Thoracic aorta (tissue), 2 donors: ENCODE measurements at regions not wholly inside any gene's neighbourhood (a gene's known extent, or its start where the extent isn't known, plus 50 kb on each side); places are given as distances from the start of the nearest gene placed in this dataset.

Experiments
- ATAC-seq: fragments of 150-250 bp; one replicate; pipeline ENCODE4 v1.8.0; 2017; ENCODE audit warnings: low read depth; ENCODE audit not compliant: insufficient number of reproducible peaks, low FRiP score
- DNase-seq: peaks from one replicate; pipeline ENCODE4 v3.0.0-alpha.2; 2020; ENCODE audit warnings: low spot score
- H3K27ac ChIP-seq, 2 donors: fragments of 200-600 bp; sonication (generic); 1 replicate in 1 of 2; 2 replicates in 1 of 2; pipeline ENCODE4 v1.5.1; 2016; ENCODE audit warnings: mild to moderate bottlenecking in 2 of 2, moderate library complexity in 2 of 2
- H3K27me3 ChIP-seq: fragments of 200-600 bp; sonication (generic); replicated peaks from 2 replicates; pipeline ENCODE4 v1.6.0; 2016; ENCODE audit warnings: mild to moderate bottlenecking; ENCODE audit not compliant: insufficient read depth
- H3K36me3 ChIP-seq: fragments of 200-600 bp; sonication (generic); one replicate; pipeline ENCODE4 v1.5.1; 2016
- H3K4me1 ChIP-seq, 2 donors: fragments of 200-600 bp; sonication (generic); 1 replicate in 1 of 2; 2 replicates in 1 of 2; pipeline versions ENCODE4 v1.5.1 to v1.6.0; 2016; ENCODE audit warnings: low read depth in 2 of 2, mild to moderate bottlenecking in 1 of 2; ENCODE audit not compliant: control insufficient read depth in 1 of 2
- H3K4me3 ChIP-seq: fragments of 200-600 bp; sonication (generic); 2 replicates; pipeline ENCODE4 v1.5.1; 2016; ENCODE audit warnings: mild to moderate bottlenecking
- H3K9me3 ChIP-seq: fragments of 200-600 bp; sonication (generic); 2 replicates; pipeline ENCODE4 v1.5.1; 2016
- CTCF ChIP-seq: fragments of 200-600 bp; sonication (generic); IDR thresholded peaks from one replicate; pipeline ENCODE4 v1.5.1; 2019; ENCODE audit warnings: antibody characterized with exemption

- H3K27me3 ChIP-seq, result no peaks in the 10 kb centered on the region
- H3K9me3 ChIP-seq, result no peaks in the 10 kb centered on the region
- no peak overlapping the region for H3K4me3 ChIP-seq
- no peaks in the 10 kb centered on the region for H3K36me3 ChIP-seq
- no peaks in the 10 kb centered on the region for H3K4me1 ChIP-seq
- H3K27ac ChIP-seq, result no peak overlapping the region
- ATAC-seq (no peak), DNase-seq (no peak)
- TF ChIP-seq CTCF, result no peak
These were observed 370.6 kb downstream of the SIPA1L2 start for GRCh38 chr1:232259333-232259732.

DNA sequence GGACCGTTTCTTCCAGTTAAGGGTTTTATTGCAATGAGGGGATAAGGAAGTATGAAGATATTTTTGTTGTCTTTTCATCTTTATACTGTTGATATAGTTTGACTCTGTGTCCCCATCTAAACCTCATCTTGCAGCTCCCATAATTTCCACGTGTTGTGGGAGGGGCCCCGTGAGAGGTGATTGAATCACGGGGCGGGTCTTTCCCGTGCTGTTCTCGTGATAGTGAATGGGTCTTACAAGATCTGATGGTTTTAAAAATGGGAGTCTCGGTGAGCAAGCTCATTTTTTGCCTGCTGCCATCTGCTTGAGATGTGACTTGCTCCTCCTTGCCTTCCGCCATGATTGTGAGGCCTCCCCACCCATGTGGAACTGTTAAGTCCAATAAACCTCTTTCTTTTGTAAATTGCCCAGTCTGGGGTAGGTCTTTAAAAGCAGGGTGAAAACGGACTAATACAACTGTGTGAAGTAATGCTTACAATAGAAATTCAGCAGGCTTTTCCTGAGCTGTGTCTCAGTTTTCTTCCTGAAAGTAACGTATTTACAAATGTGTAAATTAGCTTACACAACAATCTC is 377.3 kb downstream of the SIPA1L2 start:
- no peak overlapping the region for H3K27ac ChIP-seq
- H3K4me3 ChIP-seq, result no peak overlapping the region
- DNase-seq (no peak), ATAC-seq (no peak)
- no peaks in the 10 kb centered on the region for H3K4me1 ChIP-seq
- H3K9me3 ChIP-seq, result no peaks in the 10 kb centered on the region
- no peak for TF ChIP-seq CTCF
- H3K27me3 ChIP-seq, result no peaks in the 10 kb centered on the region
- H3K36me3 ChIP-seq, result no peaks in the 10 kb centered on the region

- no peaks in the 10 kb centered on the region for H3K36me3 ChIP-seq
- no peak overlapping the region for H3K4me3 ChIP-seq
- H3K9me3 ChIP-seq, result no peaks in the 10 kb centered on the region
- H3K27ac ChIP-seq, result no peak overlapping the region
- no peak for DNase-seq
- H3K4me1 ChIP-seq, result no peaks in the 10 kb centered on the region
- no peak for TF ChIP-seq CTCF
- no peak for ATAC-seq
- H3K27me3 ChIP-seq, result no peaks in the 10 kb centered on the region
These were observed 379.1 kb downstream of the SIPA1L2 start for GRCh38 chr1:232250838-232251237.

GRCh38 chr1:232249861-232250777 is 379.8 kb downstream of the SIPA1L2 start:
- no peaks in the 10 kb centered on the region for H3K4me1 ChIP-seq
- H3K27ac ChIP-seq, result no peak overlapping the region
- H3K9me3 ChIP-seq, result no peaks in the 10 kb centered on the region
- no peak overlapping the region for H3K4me3 ChIP-seq
- no peak for TF ChIP-seq CTCF
- DNase-seq (no peak), ATAC-seq (no peak)
- H3K36me3 ChIP-seq, result no peaks in the 10 kb centered on the region
- H3K27me3 ChIP-seq, result no peaks in the 10 kb centered on the region

DNA sequence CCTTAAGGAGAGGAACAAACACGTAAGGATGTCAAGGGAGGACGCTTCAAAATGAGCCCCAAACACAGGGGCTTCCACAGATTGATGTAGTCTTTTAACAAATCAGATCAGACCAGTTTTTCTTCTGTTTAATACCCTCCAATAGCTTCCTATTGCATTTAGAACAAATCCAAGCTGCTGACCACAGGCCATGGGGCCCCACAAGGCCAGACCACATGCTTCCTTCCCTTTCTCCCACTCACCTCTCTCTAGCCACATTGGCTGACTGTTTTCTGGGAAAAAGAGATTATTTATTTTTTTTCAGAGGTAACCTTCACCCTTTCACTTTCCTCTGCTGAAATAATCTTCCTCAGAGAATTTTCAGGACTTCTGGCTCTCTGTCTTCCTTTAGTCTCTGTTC is 380.6 kb downstream of the SIPA1L2 start:
- H3K36me3 ChIP-seq, result no peaks in the 10 kb centered on the region
- no peak overlapping the region for H3K4me3 ChIP-seq
- no peaks in the 10 kb centered on the region for H3K4me1 ChIP-seq
- ATAC-seq (no peak), DNase-seq (no peak)
- TF ChIP-seq CTCF, result no peak
- no peaks in the 10 kb centered on the region for H3K27me3 ChIP-seq
- H3K27ac ChIP-seq, result no peak overlapping the region
- H3K9me3 ChIP-seq, result no peaks in the 10 kb centered on the region
